WERI-Rb-1 (cell line): ENCODE measurements at regions not wholly inside any gene's neighbourhood (a gene's known extent, or its start where the extent isn't known, plus 50 kb on each side); places are given as distances from the start of the nearest gene placed in this dataset.
"Not testable (repeated sequence)": the region's sequence is repeated elsewhere in the genome, so short reads cannot be mapped to it uniquely, and the experiment has no call there.

Source experiments
- DNase-seq: peaks from one replicate; pipeline ENCODE4 v3.0.0-alpha.2; 2020
- H3K27ac ChIP-seq: fragments of 250-450 bp; sonication (Bioruptor Pico); 2 replicates; pipeline ENCODE4 v1.5.1; 2020; ENCODE audit warnings: mild to moderate bottlenecking, moderate library complexity
- H3K27me3 ChIP-seq: fragments of 250-450 bp; sonication (Bioruptor Pico); 2 replicates; pipeline ENCODE4 v1.5.1; 2021; ENCODE audit warnings: mild to moderate bottlenecking, low read depth, moderate library complexity; ENCODE audit not compliant: insufficient read depth, severe bottlenecking
- H3K36me3 ChIP-seq: fragments of 250-450 bp; sonication (Bioruptor Pico); 2 replicates; pipeline ENCODE4 v1.5.1; 2020; ENCODE audit warnings: mild to moderate bottlenecking, moderate library complexity
- H3K4me3 ChIP-seq: 2 replicates; pipeline ENCODE4 v1.5.1; 2011; ENCODE audit warnings: low read depth, mild to moderate bottlenecking, control low read depth, low read length
- H3K9me3 ChIP-seq: fragments of 250-450 bp; sonication (Bioruptor Pico); 2 replicates; pipeline ENCODE4 v1.5.1; 2021; ENCODE audit warnings: mild to moderate bottlenecking, moderate library complexity; ENCODE audit not compliant: severe bottlenecking
- CTCF ChIP-seq: IDR thresholded peaks from 2 replicates; pipeline ENCODE4 v1.5.1; 2011; ENCODE audit warnings: low read depth, mild to moderate bottlenecking, control low read depth, inconsistent platforms, low read length

DNA sequence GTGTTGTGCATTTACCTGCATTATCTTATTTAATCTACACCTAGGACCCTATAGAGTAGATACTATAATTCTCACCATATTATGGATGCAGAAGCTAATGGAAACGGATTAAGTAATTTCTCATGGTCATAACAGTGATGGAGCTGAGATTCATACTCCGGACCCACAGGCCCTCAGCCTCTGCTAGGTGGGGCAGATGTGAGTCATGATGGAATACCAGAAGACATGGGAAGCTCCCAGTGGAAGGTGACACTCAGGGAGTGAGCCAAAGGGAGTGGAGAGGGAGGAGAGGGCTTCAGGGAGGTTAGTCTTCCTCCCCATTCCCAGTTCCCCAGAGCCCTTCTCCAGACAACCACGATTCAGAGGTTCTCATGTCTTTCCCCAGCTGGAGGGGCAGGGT lies 65.2 kb upstream of the GPR6 start:
- H3K4me3 ChIP-seq, result no peak overlapping the region
- no peaks in the 10 kb centered on the region for H3K9me3 ChIP-seq
- no peak for DNase-seq
- no peaks in the 10 kb centered on the region for H3K27me3 ChIP-seq
- TF ChIP-seq CTCF, result no peak
- no peak overlapping the region for H3K27ac ChIP-seq
- no peaks in the 10 kb centered on the region for H3K36me3 ChIP-seq

- not testable (repeated sequence) for H3K4me3 ChIP-seq, H3K36me3 ChIP-seq, H3K27me3 ChIP-seq, DNase-seq, H3K27ac ChIP-seq, H3K9me3 ChIP-seq
These were observed 62.4 kb upstream of the GPR6 start for GRCh38 chr6:109915748-109916147.

GRCh38 chr6:109916759-109917158 lies 61.4 kb upstream of the GPR6 start:
- H3K36me3 ChIP-seq, result no peaks in the 10 kb centered on the region
- no peak overlapping the region for H3K4me3 ChIP-seq
- no peak overlapping the region for H3K27ac ChIP-seq
- DNase-seq, result no peak
- H3K27me3 ChIP-seq, result no peaks in the 10 kb centered on the region
- no peaks in the 10 kb centered on the region for H3K9me3 ChIP-seq
- no peak for TF ChIP-seq CTCF

- Histone ChIP-seq H3K27ac (no peak overlapping the region), H3K4me3 (no peak overlapping the region), H3K36me3 (no peaks in the 10 kb centered on the region), H3K27me3 (no peaks in the 10 kb centered on the region), H3K9me3 (no peaks in the 10 kb centered on the region)
- no peak for TF ChIP-seq CTCF
- no peak for DNase-seq
These were observed 59.9 kb upstream of the GPR6 start for GRCh38 chr6:109918227-109918626.

DNA sequence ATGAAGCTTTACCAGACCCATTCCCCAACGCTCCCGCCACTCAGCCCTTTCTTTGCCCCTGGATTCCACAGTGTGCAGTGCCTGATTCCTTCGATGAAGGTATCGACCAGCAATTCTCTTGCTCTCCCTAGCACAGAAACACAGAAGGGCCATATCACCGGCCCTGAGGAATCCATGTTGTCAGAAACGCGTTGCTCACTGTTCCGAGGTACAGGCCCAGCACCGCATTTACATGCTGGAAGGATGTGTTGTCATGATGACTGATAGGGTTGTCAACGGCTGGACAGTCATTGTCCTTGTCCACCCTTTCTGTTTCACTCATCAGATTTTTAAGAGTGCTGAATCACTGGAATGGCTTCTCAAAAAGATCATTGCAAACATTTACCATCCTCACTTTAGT lies 57.2 kb upstream of the GPR6 start:
- no peaks in the 10 kb centered on the region for H3K9me3 ChIP-seq
- DNase-seq, result no peak
- TF ChIP-seq CTCF, result no peak

GRCh38 chr6:109922851-109923250 lies 55.3 kb upstream of the GPR6 start:
- no peaks in the 10 kb centered on the region for H3K27me3 ChIP-seq
- no peak for DNase-seq

More for the DNA sequence above, 57.2 kb upstream of the GPR6 start:
- H3K36me3 ChIP-seq, result no peaks in the 10 kb centered on the region
- no peak overlapping the region for H3K4me3 ChIP-seq
- no peaks in the 10 kb centered on the region for H3K27me3 ChIP-seq
- no peak overlapping the region for H3K27ac ChIP-seq

More at GRCh38 chr6:109922851-109923250, 55.3 kb upstream of the GPR6 start:
- no peak for TF ChIP-seq CTCF
- Histone ChIP-seq H3K4me3 (no peak overlapping the region), H3K9me3 (no peaks in the 10 kb centered on the region), H3K36me3 (no peaks in the 10 kb centered on the region), H3K27ac (no peak overlapping the region)
